HG03025 (cell line): ENCODE measurements at regions not wholly inside any gene's neighbourhood (a gene's known extent, or its start where the extent isn't known, plus 50 kb on each side); places are given as distances from the start of the nearest gene placed in this dataset.
"Not testable (repeated sequence)": the region's sequence is repeated elsewhere in the genome, so short reads cannot be mapped to it uniquely, and the experiment has no call there.

Experiments used
- ATAC-seq: cut with Tn5 transposase; IDR thresholded peaks from one replicate; pipeline ENCODE4 v1.9.1; 2021; ENCODE audit warnings: mild to moderate bottlenecking, moderate library complexity; ENCODE audit not compliant: unreplicated experiment, low FRiP score

DNA sequence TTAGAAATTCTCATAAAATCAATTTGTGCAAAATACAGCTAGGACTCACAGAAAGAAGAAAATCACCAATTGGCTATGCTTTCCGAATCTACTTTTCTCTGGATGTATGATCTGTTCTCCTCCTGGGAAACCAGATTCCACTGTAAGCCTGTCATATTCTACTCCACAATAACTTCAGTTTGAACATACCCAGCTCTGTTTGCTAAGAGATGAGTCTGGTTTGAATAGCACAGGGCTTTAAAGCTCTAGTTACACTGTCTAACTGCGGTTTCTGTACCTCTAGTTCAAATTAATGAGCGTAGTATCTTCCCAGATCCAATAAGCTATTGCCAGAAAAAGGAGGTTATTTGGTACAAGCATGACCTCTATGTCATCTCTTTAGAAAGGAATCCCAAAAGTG is 270.1 kb downstream of the DAD1 start:
- ATAC-seq, result no peak

DNA sequence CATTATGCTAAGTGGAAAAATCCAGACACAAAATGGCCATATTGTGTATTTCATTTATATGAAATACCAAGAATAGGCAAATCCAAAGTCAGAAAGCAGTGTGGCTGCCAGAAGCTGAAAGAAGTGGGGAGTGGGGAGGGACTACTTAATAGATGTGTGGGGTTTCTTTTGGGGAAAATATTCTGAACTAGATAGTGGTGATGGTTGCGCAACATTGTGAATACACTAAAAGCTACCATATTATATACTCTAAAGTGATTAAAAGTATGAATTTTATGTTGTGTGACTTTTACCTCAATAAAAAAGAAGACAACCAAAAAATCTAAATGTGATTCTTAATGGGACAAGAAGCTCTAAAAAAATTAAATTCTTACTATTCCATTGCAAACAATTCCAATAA is 272.6 kb downstream of the DAD1 start:
- no peak for ATAC-seq

DNA sequence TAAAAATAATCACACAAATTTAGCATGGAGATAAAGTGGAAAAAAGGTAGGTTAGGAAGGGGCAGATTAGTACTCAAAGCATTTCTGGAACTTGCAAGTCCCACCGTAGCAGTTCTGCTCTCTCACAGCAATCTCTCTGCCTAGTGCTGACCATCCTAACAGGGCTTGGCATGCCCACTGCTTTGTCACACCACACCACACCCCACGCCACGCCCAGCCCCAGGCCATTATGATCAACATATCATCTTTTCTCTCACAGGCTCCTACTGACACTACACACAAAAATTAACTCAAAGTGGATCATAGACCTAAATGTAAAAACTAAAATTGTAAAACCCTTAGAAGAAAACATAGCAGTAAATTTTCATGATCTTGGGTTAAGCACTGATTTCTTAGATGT is 273.7 kb downstream of the DAD1 start:
- no peak for ATAC-seq

DNA sequence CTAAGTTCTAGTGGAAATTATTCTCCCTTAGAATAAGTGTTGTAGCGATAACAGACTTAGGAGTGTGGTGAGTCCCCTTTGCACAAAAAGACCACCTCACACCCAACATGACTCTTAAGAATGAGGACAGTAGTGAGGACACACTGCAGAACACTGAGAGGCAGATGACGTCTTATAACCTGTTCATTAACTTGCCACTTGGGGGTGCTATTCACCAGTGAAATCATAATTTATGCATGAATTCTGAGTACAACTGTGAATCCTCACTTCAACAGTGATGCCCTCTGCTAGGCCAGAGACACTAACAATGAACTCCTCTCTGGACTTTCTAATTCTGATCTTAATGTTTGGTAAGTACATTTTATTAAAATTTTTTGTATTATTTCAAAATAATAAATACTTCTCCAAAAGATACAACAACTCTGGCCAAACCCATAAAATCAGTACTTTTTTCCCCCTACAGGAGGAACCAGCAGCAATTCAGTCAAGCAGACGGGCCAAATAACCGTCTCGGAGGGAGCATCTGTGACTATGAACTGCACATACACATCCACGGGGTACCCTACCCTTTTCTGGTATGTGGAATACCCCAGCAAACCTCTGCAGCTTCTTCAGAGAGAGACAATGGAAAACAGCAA is 274.7 kb downstream of the DAD1 start:
- ATAC-seq, result no peak

DNA sequence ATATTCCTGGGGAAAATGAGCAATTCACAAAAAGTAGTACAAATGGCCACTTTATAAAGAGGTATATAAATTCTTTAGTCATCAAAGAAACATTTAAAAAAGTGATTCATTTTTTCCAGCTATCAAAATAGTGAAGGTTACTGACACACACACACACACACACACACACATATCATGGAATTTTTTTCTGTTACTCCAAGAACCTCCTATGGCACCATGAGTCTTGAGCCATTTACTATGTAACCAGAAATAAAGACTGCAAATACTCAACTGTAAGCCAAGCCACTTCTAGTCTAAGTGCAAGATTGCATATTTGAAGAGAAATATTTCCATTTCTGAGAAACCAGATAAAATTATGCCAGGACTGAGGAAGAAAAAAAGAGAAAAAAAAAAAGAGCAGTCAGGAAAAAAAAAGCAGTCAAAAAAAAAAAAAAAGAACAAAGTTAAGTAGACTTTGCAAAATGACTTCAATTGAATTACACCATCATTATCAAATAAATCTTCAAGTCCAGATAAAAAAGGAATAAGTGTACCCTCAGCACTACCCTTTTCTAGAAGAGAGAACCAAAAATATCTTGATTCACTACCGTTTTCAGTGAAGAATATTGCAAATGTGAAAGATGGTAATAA is 275.7 kb downstream of the DAD1 start:
- ATAC-seq, result no peak

DNA sequence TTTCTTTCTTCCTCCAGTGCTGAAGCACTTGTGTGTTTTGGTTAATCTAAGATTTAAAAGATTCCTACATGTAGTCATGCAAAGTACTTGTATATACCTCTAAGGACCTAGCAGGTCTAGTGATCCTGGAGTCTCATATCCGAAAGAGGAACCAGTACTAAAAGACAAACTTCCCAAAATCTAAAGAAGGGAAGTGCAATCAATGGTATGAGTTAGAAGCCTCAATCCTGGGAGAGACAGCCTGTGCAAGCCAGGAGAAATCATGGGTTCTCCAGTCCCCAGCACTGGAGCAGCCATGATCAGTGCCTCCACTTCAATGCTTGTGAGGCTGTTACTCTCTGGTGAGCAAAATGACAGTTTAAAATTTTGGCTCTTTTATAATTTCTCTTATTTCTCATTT is 277.4 kb downstream of the DAD1 start:
- ATAC-seq, result no peak

DNA sequence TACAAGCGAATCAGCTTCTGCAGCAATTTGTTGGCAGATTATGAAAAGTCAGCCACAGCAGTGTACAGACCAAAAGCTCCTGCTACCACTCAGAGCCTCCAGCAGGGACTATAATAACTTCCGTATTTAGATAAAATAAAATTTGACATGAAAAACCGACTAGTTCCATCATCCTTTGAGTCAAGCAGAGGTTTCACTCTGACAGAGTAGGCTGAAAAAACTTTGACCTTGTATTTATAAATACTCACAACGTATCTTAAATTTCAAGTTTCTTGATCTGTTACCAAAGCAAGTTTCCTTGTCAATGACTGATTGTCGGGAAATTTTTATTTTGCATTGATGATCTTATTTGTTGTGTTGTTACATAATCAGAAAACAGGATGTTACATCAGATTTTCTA is 283.4 kb downstream of the DAD1 start:
- no peak for ATAC-seq

DNA sequence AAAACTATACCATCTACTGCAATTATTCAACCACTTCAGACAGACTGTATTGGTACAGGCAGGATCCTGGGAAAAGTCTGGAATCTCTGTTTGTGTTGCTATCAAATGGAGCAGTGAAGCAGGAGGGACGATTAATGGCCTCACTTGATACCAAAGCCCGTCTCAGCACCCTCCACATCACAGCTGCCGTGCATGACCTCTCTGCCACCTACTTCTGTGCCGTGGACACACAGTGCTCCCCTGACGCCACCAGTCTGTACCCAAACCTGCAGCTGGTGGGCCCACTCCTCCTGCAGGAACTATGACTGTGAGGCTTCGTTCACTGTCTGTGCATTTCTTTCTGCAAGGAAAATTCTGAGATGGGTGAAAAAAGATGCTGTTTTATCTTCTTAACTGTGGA is 284.7 kb downstream of the DAD1 start:
- no peak for ATAC-seq

DNA sequence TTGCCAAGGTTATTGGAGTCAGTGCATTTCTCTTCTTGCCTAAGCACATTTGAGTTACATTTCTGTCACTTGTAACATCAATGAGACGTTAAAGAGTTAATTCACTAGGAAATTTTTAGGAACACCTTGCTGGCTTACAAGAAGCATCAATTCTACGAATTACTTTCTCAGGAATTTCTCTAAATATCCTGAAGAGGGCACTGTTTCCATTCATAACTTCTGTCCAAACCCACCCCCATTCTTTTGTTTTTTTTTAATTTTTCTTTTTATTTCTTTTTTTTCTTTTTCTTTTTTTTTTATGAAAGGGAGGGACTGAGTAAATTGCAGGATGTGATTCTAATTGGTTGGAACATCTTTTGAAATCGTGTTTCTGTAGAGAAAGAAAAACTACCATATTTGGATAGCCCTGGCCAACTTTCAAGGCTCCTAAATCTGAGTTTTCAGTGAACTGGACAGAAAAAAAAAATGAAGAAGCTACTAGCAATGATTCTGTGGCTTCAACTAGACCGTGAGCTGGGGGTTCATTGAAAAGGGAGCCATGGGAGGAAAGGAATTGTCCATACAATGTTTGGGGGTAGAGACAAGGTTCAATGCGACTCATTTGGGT is 285.3 kb downstream of the DAD1 start:
- no peak for ATAC-seq

DNA sequence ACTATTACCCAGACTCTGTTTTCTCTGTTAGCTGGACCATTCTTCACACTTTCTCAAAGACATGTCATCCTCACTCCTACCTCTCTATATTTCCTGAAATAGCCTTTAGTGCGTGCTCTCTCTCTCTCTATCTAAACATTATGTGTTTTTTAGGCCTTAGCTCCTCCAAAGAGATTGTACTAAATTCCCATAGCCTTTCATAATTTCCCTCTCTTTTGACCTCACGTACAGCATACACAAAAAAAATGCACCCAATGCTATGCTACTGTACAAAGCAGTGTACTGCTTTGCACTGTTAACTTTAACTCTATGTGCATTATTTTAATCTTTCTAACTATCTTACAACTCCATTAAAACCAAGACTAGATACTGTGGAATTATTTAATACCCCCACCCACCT is 288.4 kb downstream of the DAD1 start:
- no peak for ATAC-seq

DNA sequence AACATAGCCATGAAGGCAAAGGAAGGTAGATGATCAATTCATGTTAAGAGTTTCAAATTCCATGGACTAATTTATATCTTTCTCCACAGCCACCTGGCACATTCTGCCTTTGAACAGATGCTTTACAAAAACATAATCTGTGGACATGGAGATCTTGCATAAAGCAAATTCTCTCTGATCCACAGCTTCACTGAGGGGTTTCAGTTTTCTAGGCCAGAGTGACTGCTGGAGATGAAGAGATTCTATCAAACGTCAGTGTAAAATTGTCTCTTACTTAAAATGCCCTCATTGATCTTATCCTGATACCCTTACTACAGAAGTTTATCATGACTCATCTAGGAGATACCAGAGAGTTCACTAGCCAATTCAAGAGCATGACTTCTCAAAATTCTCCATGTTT is 291.6 kb downstream of the DAD1 start:
- no peak for ATAC-seq

DNA sequence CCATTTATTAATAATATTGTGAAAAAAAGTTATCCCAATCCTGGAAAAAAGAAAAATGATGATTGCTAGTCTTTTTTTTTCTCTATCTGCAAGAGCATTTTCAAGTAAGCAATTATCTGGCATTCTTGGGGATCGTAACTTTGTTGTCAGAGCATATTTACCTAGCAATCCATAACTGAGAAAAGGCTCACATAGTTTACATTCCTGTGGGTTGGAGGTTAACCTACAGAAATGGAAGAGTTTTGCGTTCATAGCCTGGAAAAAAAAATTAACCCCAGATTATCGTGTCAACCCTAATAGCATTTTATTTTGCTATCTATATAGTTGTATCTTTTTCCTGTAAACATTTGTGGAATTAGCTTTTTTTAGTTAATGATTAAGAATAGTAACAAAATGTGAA is 292.3 kb downstream of the DAD1 start:
- no peak for ATAC-seq

DNA sequence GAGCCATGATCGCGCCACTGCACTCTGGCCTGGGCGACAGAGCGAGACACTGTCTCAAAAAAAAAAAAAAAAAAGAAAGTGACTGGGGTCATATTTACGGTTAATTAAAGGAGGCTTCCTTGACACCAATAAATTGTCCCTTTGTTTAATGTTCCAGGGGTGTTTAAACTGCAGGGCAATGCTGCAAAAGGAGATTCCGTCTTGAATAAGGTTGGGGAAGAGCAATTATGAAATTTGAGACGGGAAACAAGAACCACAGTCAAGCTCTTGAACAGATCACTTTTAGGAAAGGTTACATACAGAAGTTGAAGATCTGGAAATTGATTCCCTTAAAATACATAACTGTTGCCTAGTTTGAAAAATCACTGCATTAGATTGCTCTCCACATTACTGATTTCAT is 292.9 kb downstream of the DAD1 start:
- ATAC-seq, result no peak

DNA sequence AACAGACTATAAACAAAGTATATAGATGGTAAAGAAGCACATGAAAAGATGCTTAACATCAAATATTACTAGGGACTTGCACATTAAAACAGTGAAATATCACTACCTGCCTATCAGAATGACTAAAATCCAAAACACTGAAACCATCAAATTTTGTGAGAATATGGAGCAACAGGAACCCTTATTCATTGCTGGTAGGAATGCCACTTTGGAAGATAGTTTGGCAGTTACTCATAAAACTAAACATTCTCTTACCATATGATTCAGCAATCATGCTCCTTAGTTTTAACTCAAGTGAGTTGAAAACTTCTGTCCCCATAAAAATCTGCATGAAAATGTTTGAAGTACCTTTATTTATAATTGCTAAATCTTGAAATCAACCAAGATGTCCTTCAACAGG is 297.6 kb downstream of the DAD1 start:
- ATAC-seq, result no peak

DNA sequence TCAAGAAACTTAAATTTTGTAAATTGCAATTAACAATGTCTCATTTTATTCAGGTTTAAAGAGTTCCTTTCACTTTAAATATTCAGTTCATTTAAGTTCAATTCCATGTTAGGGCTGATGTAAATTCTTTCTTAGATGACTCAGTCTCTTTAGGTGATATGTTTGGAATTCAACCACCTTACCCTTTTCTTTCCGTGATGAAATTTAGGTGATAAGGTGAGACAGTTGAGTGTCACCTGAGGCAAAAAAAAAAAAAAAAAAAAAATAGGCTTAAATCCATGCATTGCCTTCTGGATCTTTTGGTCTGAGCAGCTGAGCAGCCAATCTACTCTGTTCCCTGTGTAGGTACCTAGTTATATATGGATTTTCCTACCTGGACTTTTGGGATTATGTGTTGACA is 299.5 kb downstream of the DAD1 start:
- no peak for ATAC-seq

DNA sequence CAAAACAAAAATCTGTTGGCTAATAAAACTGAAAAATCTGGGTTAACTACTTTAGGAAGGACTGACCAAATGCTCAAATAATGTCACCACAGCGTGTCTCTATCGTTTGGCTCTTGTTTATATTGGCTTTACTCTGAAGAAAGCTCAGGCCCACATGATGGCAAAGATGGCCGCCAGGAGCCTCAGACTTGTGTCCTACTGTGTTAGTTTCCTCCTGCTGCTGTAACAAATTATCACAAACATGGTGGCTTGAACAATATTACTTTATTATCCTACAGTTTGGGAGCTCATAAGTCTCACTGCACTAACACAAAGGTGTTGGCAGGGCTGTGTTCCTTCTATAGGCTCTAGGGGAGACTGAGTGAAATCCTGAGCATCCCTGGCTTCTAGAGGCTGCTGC is 303.0 kb downstream of the DAD1 start:
- no peak for ATAC-seq

DNA sequence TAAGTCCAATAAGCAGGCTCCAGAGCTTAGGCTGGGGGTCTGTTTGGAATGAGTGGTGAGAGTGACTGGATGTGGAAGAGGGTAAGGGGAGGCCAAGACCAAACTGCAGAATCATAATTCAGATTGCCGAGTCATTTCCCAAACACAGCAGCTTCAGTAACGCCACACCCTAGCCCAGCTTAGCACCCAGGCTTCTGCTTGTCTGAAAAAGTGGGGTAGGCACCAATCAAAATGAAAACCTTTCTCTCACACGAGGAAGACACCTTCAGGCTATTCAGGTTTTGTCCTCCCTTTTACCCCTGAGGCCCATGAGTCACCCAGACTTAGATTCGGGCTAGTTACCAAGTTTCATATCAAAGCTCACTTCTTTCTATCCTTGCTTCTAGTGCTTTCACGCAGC is 306.1 kb downstream of the DAD1 start:
- no peak for ATAC-seq

DNA sequence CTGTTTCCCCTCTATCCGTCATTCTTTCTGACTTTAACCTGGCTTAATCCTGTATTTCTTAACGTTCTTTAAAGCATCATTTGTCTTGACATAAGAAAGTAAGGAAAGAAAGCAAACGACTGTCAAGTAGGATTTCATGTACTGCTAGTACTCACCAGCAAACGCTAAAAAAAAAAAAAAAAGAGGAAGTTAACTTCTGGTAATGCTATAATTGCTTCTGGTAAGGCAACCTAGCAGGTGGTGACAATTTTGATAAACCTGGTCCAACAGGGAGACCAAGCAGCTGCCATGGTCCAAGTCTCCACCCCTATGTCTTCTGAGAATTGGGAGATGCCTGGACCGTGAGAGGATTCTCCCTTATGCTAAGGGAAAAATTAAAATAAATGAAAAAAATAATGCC is 306.6 kb downstream of the DAD1 start:
- ATAC-seq, result no peak

DNA sequence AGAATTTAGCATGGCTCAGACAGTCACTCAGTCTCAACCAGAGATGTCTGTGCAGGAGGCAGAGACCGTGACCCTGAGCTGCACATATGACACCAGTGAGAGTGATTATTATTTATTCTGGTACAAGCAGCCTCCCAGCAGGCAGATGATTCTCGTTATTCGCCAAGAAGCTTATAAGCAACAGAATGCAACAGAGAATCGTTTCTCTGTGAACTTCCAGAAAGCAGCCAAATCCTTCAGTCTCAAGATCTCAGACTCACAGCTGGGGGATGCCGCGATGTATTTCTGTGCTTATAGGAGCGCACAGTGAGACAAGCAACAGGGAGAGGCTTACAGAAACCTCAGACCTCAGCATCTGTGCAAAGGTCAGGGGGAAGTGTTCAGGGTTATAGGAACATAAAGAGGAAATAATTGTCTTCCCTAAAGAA is 307.6 kb downstream of the DAD1 start:
- ATAC-seq, result not testable (repeated sequence)

DNA sequence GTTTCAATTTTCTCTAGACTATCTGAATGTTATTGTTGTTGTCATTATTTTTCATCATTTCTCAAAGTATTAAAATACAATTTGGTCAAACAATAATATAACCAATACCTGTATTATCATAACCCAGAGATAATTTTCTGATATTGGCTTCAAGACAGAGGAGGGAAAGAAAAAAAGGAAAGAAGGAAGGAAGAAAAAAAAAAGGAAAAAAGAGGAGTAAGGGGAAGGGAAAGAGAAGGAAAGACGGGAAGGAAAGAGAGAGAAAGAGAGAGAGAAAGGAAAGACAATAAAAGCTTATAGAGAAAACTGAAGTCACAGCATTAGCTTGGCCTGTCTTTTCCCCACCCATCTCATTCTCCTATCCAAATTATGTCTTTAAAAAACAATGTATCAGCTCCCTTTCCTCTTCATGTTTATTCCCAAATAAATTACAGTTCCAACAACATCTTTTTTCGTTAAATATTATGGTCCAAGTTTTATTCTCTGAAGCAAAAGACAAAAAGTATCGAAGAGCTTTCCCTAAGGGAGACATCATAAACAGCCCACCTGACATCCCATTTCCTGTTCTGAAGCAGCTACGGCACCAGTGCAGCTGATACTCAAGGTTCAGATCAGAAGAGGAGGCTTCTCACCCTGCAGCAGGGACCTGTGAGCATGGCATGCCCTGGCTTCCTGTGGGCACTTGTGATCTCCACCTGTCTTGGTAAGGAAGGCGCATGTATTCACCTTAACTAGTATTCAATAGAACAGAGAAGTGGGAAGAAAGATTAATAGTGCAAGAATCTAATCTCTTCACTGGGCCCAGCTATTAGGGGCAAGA is 308.3 kb downstream of the DAD1 start:
- no peak for ATAC-seq
